Amniotic stem cell (primary cell): ENCODE measurements at regions not wholly inside any gene's neighbourhood (a gene's known extent, or its start where the extent isn't known, plus 50 kb on each side); places are given as distances from the start of the nearest gene placed in this dataset.
A peak's percentile ranks its signal among the peaks of the same experiment; 100 is the strongest.

Experiments
- DNase-seq: peaks from one replicate; lab custom pipeline; 2025; lab: John Stamatoyannopoulos, UW

- DNase-seq, result peak; percentile 22
Observed at GRCh38 chr10:15462253-15462897, 91.3 kb upstream of the FAM171A1 start.

- peak; percentile 74 for DNase-seq
Observed at GRCh38 chr10:15461353-15462108, 90.4 kb upstream of the FAM171A1 start.

DNA sequence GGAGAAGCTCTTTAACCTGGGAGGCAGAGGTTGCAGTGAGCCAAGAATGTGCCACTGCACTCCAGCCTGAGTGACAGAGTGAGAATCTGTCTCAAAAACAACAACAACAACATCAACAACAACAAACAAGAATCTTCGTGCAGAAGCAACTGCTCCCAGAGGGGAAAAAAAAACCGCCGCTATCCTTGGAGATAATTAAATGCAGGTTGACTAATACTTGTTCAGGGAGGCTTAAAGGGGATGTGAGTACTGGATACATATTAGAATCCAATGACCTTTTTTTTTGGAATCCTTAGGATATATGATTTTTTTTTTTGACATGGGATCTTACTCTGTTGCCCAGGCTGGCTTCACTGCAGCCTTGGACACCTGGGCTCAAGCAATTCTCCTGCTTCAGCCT is 89.6 kb upstream of the FAM171A1 start:
- no peak for DNase-seq

- DNase-seq, result no peak
Observed at GRCh38 chr10:15459218-15459617, 88.1 kb upstream of the FAM171A1 start.

GRCh38 chr10:15457382-15457781 is 86.3 kb upstream of the FAM171A1 start:
- no peak for DNase-seq

DNA sequence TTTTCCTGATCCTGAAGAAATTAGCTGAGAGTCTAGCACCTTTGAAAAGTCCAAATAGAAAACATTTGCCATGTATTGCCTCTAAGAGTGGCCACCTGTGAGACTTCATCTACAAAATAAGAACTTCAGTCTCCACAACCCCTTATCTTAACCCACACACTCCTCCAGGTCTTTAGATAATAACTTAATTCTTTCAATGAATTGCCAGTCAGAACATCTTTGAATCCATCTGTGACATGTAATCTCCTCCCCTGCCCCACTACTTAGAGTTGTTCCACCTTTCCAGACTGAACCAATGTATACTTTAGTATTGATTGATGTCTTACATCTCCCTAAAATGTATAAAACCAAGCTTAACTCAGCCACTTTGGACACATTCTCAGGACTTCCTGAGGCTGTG is 84.4 kb upstream of the FAM171A1 start:
- DNase-seq, result no peak

DNA sequence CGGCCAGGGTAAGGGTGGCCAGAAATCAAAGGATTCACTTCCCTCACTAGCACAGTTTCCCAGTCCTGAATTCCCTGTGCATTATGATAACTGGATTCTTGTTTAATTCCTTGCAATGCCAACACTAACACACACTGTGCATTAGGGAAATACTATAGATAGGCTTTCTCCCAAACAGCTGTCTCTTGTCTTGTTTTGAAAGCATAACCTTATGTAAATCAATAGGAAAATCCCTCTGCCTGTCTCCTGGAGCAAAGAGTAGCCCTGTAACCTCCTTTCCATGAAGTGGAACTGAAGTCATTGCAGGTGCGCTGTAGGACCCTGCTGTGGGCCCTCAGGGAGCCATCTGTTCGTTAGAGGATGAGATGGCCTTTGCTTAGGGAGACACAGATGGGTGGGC is 82.8 kb upstream of the FAM171A1 start:
- no peak for DNase-seq

DNA sequence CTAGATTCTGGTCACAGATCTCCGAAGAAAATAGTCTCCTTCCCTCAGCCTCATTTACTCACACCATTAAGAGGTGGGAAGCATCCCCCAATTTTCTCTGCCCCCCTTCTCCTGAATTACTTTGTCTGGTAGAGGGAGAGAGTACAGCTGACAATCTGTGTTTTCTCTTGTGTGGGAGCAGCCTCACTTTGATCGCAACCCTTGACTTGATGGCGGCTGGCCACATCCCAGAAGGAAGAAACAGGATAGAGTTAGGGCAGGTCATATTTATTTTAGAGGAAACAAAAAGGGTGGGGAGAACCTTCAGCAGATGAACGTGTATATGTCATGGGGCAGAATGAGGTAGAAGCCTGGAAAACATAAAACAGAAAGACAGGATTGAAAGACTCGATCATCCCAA is 82.4 kb upstream of the FAM171A1 start:
- DNase-seq, result no peak

- DNase-seq, result no peak
Observed at GRCh38 chr10:15452545-15452944, 81.5 kb upstream of the FAM171A1 start.

- DNase-seq, result no peak
Observed at GRCh38 chr10:15451137-15452094, 80.3 kb upstream of the FAM171A1 start.

DNA sequence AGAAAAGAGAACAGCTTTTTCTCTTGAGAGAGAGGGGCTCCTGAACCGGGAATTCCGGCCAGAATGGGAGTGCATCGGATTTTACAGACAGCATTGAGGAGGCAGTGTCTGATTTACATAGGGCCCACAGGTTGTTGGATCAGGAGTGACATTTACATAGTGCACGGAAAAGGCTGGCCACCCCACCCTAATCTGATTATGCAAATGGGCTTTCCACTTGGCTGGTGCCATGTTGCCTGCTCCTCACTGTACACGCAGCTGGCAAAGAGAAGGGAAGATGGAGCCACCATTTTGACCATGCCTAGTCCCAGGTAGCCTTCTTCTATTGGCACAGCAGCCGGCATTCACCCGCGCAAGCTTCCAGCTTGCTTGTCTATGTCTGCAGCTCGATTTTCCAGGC is 77.5 kb upstream of the FAM171A1 start:
- DNase-seq, result no peak

DNA sequence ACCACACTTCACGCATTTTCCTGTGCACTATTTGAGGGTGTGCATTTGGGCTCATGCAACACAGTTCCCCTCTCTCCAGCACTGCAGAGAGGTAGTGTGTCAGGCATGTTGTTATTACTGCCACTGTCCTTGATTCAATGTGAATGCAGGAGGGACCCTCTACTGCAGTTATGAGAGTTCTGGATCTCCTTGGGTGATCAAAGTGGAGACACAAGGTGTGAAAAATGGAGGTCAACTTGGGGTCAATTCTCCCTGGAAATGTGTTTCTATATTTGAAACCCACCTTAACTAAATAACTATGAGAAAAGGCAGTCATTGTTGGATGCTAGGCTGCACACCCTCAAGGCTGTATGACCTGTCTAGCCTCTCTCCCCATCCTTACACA is 73.9 kb upstream of the FAM171A1 start:
- no peak for DNase-seq

- no peak for DNase-seq
Observed at GRCh38 chr10:15444105-15445005, 73.3 kb upstream of the FAM171A1 start.

DNA sequence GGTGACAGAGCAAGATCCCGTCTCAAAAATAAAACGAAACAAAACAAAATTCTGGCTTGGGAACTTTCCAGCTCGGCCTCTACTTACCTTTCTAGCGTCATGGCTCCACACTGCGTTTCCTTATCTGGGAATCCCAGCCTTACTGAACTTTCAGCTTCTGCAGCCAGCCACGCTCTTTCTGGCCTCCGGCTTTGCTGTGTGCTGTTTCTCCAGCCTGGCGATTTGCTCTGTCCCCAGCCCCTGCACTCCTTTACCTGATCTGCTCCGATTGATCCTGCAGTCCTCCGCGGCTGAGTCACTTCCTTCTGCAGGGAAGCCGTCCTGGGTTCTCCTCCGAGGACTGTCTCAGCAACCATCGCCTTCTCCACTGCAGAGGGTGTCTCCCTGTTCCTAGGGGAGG is 71.0 kb upstream of the FAM171A1 start:
- no peak for DNase-seq

- no peak for DNase-seq
Observed at GRCh38 chr10:15440204-15440711, 69.2 kb upstream of the FAM171A1 start.

- DNase-seq, result peak; percentile 75
Observed at GRCh38 chr10:15439341-15439842, 68.3 kb upstream of the FAM171A1 start.

DNA sequence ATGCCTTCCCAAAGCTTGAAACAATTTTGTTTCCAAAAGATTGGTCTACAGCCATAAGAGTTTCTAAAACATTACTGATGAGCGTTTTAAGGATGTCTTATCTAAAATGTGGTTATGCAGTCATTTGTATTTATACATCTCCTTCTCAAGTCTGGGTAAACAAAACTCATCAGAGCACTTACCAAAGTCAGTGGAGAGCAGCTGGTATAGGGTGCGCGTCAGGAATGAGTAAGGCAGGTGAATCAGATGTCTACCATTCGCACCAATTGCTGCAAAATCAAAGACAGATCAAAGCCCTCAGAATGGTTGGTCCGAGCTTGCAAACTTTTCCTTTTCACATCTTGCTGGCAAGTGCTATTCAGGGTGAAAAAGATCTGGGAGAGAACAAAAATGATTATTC is 65.6 kb upstream of the FAM171A1 start:
- peak; percentile 50 for DNase-seq

- peak; percentile 55 for DNase-seq
Observed at GRCh38 chr10:15433850-15434537, 62.9 kb upstream of the FAM171A1 start.

- DNase-seq, result no peak
Observed at GRCh38 chr10:15432266-15432665, 61.2 kb upstream of the FAM171A1 start.

- no peak for DNase-seq
Observed at GRCh38 chr10:15430969-15431771, 60.1 kb upstream of the FAM171A1 start.
